ENCODE measurements at regions not wholly inside any gene's neighbourhood (a gene's known extent, or its start where the extent isn't known, plus 50 kb on each side); places are given as distances from the start of the nearest gene placed in this dataset.

DNA sequence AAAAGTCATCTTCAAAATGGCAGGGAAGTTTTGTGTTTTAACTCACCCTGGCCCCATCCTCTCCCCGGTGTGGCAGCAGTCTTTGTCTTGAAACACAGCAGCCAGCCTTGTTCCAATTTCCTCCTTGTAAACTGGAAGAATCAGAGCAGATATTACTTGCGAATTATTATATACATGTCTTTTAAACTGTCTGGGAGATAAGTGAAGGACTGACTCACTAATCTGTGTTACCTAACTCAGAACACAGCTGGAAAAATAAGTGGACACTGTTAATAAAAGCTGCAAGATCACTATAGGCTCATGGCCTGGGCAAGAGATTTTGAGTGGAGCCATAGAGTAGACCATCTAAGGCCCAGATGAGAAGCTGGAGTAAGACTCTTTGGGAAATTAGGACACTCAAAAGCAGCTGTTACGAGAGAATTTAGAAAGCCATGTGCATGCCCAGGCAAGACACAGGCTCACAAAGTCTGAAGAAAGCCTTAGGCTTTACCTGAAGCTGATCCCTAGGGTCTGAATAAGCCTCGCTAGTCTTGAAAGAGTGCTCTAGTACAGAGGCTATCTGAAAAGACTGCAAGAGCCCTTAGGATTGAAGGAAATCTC lies 233.0 kb upstream of the RAB4A start:
- TF ChIP-seq, protein P1, sequence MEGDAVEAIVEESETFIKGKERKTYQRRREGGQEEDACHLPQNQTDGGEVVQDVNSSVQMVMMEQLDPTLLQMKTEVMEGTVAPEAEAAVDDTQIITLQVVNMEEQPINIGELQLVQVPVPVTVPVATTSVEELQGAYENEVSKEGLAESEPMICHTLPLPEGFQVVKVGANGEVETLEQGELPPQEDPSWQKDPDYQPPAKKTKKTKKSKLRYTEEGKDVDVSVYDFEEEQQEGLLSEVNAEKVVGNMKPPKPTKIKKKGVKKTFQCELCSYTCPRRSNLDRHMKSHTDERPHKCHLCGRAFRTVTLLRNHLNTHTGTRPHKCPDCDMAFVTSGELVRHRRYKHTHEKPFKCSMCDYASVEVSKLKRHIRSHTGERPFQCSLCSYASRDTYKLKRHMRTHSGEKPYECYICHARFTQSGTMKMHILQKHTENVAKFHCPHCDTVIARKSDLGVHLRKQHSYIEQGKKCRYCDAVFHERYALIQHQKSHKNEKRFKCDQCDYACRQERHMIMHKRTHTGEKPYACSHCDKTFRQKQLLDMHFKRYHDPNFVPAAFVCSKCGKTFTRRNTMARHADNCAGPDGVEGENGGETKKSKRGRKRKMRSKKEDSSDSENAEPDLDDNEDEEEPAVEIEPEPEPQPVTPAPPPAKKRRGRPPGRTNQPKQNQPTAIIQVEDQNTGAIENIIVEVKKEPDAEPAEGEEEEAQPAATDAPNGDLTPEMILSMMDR (IDR thresholded peaks at IDR 0.05) = no peak
- TF ChIP-seq POLR2A (IDR thresholded peaks at IDR 0.05) = no peak
